22Rv1 (cell line): ENCODE measurements at regions not wholly inside any gene's neighbourhood (a gene's known extent, or its start where the extent isn't known, plus 50 kb on each side); places are given as distances from the start of the nearest gene placed in this dataset.

Experiments
- H3K27ac ChIP-seq: fragments of 450-650 bp; 2 replicates; pipeline ENCODE4 v1.5.1; 2017
- ZFX ChIP-seq: fragments of 450-650 bp; IDR thresholded peaks from 2 replicates; pipeline ENCODE4 v1.6.1; 2017; ENCODE audit warnings: antibody characterized with exemption, borderline replicate concordance
- TF ChIP-seq, protein P1 (sequence below): fragments of 450-650 bp; IDR thresholded peaks from 2 replicates; pipeline ENCODE4 v1.5.1; 2017; ENCODE audit warnings: mild to moderate bottlenecking

DNA sequence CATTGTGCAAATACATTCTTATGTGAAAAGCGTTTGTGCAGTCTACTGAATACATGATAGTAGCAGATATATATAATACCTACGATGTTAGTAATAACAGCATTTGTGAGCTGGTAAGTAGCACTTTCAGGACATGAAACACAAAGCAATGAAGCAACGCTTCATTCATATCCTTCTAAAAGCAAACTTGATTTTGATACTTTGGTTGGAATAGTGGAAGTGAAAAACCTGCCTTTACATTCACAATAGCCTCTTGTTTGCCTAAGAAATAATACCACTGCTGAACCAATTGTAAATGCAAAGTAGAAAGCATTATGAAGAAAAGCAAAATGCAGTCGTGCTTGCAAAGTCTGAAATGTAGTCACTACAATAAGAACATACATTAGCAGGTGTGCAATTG is 926.3 kb downstream of the FSTL5 start:
- H3K27ac ChIP-seq: no peak overlapping the region
- TF ChIP-seq, protein P1, sequence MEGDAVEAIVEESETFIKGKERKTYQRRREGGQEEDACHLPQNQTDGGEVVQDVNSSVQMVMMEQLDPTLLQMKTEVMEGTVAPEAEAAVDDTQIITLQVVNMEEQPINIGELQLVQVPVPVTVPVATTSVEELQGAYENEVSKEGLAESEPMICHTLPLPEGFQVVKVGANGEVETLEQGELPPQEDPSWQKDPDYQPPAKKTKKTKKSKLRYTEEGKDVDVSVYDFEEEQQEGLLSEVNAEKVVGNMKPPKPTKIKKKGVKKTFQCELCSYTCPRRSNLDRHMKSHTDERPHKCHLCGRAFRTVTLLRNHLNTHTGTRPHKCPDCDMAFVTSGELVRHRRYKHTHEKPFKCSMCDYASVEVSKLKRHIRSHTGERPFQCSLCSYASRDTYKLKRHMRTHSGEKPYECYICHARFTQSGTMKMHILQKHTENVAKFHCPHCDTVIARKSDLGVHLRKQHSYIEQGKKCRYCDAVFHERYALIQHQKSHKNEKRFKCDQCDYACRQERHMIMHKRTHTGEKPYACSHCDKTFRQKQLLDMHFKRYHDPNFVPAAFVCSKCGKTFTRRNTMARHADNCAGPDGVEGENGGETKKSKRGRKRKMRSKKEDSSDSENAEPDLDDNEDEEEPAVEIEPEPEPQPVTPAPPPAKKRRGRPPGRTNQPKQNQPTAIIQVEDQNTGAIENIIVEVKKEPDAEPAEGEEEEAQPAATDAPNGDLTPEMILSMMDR: no peak
- no peak for TF ChIP-seq ZFX

DNA sequence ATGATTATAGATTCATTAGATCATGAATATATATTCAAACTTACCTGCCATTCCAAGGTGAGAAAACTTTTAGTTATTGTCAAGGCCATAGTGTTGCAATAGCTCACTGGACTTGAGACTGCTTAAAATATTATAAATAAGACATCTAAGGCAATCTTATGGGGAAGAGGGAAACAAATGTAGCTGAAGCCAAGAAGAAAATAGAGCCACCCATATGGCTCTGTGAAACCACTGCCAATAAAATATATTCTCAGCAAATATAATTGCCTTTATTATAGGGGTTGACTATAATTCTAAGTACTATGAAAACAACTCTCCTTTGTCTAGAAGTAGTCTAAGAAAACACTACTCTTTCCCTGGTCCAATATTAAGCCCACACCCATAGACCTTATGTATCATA is 938.5 kb downstream of the FSTL5 start:
- TF ChIP-seq, protein P1: no peak
- no peak for TF ChIP-seq ZFX
- H3K27ac ChIP-seq: no peak overlapping the region

DNA sequence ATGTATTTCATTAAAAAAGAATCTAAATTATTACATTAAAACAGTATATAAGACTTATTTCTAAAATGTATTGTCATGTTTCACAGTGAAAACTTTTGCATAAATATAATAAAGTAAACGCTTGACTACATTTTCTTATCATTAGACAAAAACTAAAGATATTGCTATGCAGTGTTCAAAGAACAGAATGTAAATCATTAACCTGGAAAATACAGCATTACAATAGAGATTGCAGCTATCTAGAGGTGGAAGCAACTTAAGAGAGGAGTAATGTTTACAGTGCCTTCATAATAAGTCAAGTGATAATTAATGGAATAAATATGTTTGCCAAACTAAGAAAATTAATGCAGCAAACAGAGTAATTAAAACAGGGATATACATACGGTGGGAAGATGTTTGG is 940.9 kb downstream of the FSTL5 start:
- TF ChIP-seq, protein P1: no peak
- TF ChIP-seq ZFX: no peak
- H3K27ac ChIP-seq: no peak overlapping the region

DNA sequence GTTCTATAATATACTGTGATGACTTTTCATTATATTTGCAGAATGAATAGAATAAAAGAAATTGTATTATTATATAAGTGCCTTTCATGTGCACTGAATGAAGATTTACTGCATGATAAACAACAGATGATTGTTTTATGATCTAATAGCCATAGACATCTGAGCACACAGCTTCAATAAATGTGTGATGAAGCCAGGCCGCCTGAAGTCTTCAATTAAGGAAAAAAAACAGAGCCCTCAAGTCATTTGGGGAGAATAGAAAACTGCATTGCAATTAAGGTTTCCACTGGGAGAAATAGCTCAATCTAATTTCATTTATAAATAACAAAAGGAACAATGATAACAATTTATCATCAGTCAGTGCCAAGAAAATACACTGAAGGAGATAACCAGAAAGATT is 955.2 kb downstream of the FSTL5 start:
- no peak for TF ChIP-seq ZFX
- TF ChIP-seq, protein P1: no peak
- H3K27ac ChIP-seq: no peak overlapping the region

DNA sequence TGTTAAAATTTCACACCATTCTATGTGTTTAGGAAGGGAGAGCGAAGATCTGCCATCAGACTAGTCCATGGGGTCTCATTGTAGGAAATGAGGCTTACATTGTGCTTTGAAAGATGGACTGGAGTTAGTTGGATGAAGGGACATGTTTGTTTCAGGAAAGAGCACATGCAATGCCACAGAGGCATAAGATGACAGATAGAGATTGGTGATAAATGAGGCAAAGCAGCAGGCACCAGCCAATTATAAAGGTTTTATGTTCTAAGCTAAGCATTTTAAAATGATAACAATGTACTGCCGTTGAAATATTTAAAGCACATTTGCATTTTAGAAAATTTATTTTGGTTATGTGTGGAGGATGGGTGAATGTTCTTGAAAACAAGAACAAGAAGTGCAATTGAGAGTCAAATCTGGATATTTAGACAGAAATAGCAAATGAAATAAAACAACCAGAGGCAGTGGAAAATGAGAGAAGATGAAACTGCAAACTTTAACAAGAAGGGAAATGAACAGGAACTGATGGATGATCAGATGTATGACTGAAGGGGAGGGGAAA is 957.2 kb downstream of the FSTL5 start:
- TF ChIP-seq, protein P1: no peak
- TF ChIP-seq ZFX: no peak
- no peak overlapping the region for H3K27ac ChIP-seq

DNA sequence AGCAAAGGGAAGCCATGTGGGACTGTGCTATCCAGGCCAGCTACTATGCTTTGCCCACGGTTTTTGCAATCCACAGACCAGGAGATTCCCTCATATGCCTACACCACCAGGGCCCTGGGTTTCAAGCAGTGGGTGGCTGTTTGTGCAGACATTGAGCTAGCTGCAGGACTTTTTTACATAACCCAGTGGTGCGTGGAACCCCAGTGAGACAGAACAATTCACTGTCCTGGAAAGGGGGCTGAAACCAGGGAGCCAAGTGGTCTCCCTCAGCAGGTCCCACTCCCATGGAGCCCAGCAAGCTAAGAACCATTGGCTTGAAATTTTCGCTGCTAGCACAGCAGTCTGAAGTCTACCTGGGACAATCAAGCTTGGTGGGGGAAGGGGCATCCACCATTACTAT is 959.9 kb downstream of the FSTL5 start:
- no peak overlapping the region for H3K27ac ChIP-seq
- TF ChIP-seq ZFX: no peak
- TF ChIP-seq, protein P1: no peak

DNA sequence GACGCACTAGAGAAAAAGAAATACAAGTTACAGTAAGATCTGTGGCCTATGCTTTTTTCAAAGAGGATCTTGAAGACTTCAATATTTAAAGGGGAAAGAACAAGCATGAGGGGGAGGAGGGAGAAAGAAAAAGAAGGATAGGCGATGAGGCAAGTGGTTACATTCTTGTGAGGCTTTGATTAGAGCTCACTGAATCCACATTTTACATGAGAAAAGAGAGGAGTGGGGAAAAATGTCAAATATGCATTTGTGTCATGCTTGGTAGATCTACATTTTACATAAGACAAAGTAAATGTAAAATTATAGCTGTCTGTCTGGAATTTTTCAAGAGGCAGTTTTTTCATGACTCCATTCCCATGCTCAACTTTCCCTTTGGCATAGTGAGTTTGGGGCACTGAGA is 965.9 kb downstream of the FSTL5 start:
- no peak overlapping the region for H3K27ac ChIP-seq
- TF ChIP-seq, protein P1: no peak
- no peak for TF ChIP-seq ZFX
